Activated CD8-positive, alpha-beta memory T cell treated with anti-CD3 and anti-CD28 coated beads, Interleukin-2, amount 50 U/mL, for 48 hours (primary cell): ENCODE measurements at regions not wholly inside any gene's neighbourhood (a gene's known extent, or its start where the extent isn't known, plus 50 kb on each side); places are given as distances from the start of the nearest gene placed in this dataset.

Source experiments
- DNase-seq: peaks from one replicate; pipeline ENCODE4 v3.0.0-alpha.2; 2020

DNA sequence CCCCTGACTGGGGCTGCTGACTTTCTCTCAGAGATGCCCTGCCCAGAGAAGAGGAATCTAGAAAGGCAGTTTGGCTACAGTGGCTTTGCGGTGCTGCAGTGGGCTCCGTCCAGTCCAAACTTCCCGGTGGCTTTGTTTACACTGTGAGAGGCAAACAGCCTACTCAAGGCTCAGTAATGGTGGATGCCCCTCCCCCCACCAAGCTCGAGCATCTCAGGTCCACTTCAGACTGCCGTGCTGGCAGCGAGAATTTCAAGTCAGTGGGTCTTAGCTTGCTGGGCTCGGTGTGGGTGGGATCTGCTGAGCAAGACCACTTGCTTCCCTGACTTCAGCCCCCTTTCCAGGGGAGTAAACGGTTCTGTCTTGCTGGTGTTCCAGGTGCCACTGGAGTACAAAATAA is 734.5 kb upstream of the LRRN3 start:
- no peak for DNase-seq

DNA sequence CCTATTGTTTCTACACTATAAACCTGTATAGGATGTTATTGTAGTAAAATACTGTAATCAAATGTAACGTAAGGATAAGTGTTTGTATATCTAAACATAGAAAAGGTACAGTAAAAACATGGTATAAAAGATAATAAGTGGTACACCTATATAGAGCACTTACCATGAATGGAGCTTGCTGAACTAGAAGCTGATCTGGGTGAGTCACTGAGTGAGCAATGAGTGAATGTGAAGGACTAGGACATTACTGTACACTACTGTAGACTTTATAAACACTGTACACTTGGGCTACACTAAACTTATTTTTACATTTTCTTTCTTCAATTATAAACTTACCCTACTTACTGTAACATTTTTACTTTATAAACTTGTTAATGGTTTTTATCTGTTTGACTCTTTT is 732.9 kb upstream of the LRRN3 start:
- no peak for DNase-seq

DNA sequence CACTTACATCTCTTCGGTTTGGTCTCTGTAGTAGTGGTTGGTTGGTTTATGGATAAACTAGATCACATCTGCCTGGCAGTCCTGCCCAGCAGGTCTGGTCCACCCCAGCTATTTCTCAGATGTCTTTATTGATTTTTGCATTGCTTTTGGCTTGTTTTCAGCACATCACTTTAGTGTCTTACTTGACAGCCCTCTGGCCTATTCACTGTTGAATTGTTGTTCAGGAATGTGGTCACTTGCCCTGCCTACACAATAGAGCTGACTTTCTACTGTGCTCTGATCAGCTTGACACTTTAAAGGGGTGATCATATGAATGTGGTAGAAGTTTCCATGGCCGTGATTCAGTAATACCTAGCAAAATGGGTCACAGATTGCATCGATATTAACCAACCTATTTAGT is 719.2 kb upstream of the LRRN3 start:
- DNase-seq = no peak

DNA sequence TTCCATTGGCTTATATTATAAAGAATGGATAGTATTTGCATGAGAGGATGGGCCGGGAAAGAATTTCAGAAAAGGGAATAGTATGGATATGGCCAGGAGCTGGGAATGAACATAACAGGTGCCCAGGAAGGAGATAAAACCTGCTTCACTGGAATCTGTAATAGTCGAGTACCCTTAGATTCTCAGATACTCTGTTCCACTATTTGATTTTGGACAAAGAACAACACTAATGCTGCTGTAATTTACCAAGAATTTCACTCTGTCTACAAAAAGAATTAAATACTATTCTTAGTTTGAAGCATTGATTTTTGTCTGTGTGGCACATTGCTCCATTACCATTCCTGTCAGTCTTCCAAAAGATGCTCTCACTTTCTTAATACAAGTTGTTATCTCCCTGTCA is 718.2 kb upstream of the LRRN3 start:
- DNase-seq = no peak

DNA sequence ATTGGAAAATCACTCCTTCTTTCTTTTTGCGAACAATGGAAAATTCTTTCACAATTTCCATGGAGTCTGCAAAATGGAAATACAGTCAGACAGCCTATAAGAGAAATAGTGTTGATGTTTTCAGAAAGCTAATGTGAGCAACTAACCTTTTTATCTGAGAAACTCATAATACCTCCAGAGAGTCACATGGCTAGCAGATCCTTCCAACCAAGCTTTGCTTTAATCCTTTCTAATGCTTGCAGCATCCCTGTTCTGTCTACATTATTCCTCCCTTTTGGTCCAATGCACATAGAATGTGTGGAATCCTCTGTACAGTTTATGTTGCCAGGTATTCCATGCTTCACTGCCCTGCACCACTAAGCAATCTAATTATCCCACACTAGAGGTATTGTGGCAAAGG is 717.5 kb upstream of the LRRN3 start:
- DNase-seq = no peak

DNA sequence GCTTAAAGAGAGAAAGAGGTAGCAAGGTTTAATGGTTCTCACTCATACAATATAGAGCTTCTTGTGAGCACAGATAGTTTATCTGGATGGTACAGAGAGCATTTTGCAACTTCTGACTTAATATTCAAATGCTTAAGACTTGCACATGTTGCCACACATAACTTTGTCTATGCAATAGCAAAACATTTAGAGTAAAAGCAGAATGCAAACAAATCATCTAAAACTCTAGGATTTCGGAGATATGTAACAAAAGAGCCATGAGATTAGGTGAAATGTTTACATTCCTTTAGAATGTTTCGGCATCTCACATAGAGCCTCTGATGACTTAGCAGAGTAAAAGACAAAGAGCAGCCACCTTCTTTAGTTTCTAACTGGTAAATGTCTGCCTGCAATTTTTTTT is 717.1 kb upstream of the LRRN3 start:
- DNase-seq = no peak

DNA sequence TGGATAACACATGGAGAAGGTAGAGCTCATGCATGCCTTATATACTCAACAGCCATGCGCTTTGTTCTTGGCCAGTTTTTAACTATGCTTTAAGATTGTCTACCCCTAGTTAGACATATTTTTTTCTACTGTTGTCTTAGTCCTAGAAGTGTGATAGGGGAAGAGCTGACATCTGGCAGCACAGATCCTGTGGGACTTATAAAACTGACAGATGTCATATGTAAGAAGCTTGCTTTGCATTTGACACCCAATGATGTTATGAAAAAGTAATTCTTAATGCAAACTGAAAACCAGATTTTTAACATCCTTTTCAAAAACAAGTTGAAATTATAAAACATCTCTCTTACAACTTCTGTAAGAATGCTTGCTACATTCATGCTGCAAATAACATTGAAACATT is 715.9 kb upstream of the LRRN3 start:
- no peak for DNase-seq

DNA sequence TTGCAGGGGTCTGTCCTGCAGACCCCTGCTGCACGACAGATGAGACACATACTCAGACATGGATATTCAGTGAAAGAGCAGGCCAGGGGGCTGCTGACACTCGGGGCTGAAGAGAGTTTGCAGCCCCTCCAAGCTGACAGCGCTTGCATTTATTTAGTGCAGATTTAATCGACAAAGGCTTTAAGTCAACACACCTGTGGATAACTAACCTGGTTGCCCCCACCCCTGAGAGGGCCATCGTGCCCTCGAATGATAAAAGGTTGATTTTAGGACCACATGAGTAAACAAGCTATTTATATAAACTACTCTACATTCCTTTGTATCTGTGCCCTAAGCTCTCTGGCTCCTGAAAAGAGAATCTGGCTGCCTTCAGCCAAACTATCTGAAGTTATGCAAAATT is 708.2 kb upstream of the LRRN3 start:
- no peak for DNase-seq

DNA sequence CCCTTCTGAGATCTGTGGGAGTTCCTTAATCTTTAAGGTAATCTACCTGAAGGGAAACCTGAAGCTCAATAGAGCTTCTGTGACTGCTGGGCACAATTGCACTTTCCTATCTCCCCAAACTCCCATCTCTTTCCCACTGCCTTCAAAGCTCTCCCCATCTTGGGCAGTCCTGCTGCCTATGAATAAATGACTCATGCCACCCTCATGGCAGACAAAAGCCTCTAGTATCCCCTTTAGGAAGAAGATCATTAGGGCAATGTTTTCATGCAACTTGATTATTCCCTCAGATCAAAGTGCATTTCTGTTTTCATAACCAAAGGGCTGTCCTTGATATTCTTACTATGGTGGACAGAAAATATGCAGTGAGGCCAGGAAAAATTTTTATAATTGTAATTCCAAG is 704.9 kb upstream of the LRRN3 start:
- DNase-seq = no peak

DNA sequence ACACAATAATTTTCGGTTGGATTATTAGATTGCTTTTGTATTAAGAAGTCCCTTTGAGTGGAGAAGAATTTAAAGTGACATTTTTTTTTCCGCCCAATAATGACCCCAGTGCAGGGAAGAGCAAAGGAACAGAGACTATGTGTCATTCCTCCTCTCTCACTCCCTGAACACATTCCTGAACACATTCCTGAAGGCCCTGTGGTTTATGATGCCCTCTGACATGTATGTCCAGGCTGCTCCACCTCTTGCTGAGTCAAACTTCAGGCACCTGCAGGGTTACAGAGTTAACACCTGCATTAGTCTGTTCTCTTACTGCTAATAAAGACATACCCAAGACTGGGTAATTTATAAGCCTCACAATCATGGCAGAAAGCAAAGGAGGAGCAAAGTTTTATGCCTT is 704.0 kb upstream of the LRRN3 start:
- no peak for DNase-seq

DNA sequence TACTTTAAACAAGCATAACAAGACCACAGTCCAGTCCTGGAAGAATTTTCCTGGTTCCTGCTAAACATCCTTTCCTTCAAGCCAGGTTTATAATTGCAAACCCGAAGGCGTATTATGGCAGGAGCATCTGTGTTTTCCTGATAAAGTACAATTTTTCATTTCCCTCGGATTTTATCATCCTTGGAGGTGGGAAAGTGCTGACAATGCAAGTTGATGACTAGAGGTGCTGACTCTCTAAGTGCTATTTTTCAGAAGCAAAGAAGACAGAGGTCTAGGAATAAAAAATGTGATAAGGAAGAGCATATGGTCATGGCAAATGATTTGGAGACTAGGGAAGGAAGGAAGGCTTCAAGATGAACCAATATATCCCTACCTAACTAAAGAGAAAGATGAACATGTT is 703.2 kb upstream of the LRRN3 start:
- no peak for DNase-seq

DNA sequence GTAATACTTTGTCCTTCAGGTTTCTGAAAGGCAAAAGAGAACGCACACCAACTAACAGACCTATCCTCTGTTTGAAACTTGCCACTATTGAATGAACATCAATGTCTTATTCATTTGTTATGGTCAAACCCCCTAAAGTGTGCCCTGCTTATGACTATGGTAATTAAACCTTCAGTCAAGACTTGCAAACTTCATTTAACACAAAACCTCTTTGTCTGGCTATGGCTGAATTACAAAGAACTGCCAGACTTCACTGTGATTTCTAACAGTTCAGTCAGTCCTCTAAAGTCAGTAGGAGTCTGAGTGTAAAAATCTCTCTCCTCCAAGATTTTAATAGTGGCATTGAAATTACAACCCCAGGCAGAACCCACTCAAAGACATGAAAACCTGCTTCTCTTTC is 702.5 kb upstream of the LRRN3 start:
- DNase-seq = no peak

DNA sequence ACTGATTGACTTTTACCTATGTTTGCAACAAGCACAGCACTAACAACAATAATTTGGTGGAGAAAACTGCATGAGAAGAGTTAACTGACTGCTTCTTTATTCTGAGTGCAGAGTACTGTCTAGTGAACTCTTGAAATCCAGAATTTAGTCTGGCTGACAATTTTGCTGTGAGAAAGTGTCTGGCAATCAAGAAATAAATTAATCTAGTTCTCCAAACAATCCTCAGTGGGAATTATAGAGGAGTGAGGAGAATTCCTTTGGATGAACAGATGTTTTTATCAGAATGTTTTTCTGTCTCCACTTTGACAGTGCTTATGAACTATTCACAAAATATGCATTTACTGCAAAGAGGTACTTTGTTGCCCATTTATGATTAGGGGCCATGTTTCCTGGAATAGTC is 694.9 kb upstream of the LRRN3 start:
- DNase-seq = no peak

DNA sequence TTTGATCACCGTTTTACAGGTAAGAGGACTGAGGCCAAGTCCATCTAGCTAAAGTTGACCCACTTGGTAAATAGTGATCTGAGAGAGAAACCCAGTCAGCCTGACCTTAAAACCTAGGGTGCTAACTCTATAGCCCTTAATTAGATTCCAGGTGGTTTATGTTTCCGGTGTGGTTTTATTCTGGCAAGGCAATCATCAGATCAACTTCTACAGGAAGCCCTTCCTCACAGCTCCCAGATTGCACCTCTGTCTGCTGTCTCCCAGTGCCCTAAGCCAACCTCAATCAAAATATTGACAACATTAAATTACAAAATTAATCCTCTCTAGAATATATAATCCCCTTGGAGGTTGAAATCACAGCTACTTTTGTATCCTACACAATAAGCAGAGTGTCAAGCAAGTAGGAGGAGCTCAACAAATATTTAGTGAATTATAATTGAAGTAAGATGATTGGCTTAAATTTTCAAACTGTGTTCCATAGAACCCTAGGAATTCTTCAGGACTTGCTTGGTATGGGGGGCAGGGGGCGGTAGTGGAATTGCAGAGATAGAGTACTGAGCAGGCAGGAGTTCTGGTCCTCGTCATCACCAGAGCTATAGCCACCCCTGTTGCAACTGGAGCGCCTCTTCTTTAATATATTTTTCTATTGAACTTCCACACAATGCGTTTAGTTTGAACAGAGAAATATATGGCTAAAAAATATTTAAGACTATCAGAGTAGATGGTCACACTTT is 692.8 kb upstream of the LRRN3 start:
- DNase-seq = no peak

DNA sequence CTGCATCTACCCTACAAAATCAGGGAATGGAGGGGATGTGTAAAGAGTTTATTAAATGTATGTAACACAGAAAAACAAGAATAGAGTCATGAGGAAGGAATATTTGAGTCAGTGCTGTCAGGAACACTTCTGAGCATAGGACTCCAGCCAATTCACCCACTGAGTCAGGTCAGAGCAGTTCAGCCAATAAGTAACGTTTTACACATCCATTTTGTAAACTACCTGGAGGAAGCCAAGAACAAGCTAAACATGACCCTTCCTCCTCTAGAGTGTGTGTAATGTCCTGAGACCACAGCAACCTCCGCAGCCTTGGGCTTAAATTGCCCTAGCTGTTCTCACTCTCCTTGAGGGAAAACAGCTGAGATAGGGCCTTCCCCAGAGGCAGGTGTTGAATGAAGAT is 691.5 kb upstream of the LRRN3 start:
- DNase-seq = no peak

DNA sequence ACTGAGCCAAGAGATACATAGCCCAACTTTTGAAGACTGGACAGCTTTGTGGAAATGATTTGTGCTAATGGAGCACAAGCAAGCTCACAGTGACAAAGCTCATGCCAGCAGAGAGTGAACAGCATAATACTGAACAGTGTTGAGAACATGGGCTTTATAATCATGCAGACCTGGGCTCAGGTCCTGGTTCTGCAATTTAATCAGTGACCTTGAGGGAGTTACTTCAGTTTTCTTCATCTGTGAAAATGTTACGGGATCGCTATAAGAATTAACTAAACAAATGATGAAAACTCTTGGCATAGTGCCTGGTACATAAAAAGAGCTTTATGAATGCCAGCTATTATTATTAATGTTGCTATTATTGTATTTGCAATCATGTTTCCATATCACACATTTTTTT is 690.5 kb upstream of the LRRN3 start:
- DNase-seq = no peak

DNA sequence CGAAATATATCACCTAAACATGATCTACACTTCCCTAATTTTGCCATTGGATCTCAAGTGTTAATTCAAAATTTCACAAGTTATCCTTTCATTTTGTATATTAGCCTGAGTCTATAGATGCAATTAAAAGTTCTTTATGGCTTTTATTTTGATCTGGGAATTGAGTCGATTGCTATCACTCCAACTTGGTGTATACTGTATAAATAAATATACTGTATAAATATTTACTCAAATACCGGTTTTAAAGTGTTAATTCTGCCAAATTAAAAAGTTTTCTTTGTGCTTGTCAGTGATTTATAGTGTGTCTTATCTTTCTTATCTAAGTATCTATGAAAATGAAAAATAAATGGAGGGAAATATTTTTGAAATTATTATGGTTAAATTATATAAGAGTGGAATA is 683.7 kb upstream of the LRRN3 start:
- no peak for DNase-seq

DNA sequence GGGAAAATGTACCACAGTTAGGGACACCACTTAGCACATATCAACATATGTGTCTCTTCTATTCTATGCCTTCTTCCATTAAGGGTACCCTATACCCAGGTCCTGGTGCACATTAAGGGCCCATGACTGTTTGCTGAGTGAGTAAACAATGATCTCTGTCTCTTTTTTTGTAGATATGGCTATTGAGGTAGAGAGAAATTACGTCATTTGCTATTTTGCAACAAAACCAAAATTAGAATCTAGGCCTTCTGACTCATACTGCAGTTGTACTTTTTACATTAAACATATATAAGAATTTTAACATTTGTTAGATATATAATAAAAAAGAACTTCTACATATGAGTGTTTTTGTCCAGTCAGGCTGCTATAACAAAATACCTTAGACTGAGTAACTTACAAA is 683.2 kb upstream of the LRRN3 start:
- DNase-seq = no peak

DNA sequence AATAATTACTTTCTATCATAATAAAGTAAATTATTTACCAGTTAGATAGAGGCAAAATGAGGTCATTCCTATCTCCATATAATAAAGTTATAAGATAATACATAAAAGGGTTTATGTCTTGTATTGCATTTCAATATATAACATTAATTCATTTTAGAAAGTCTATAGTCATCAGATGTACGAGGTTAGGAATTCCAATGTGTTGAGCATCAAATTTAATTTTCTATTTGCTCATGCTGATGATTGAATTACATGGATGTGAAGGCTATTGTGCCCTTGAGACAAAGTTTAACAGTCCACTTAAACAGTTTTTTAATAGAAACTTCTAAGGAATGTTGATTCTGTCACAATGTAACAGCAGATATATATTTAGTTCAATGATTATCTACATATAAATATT is 678.3 kb upstream of the LRRN3 start:
- no peak for DNase-seq

DNA sequence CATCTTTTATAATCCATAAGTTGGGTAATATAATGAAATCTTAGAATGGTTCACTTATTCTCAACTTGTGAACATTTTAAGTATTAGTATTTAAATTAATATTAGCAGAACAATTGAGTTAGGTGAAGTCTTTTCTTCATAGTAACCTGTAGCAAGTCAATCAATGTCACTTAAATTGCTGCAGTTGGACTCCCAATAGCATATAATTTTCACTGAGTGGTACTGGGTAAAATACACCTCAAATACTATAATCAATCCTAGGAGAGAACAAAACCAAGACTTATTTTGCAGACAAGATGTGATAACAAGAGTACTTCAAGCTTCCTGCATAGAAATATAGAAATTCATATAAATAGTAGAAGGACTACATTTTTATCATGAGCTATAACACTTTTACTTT is 677.9 kb upstream of the LRRN3 start:
- no peak for DNase-seq

DNA sequence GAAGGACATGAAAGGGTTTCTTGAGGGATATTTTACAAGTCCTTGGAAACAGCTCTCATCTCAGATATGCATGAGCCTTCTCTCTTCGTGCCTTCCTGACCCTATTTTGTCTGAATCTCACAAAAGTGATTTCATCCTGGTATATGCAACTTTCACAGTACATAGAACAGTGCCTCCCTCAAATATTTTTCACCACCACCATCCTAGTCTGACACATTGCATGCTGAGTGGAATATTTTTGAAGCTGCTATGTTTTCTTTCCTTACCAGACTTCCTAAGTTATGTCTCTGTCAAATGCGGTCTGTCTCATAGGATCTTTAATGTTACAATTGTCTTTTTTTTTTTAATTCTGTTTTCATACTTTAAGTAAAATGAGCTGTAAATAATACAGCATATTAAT is 673.3 kb upstream of the LRRN3 start:
- DNase-seq = no peak

DNA sequence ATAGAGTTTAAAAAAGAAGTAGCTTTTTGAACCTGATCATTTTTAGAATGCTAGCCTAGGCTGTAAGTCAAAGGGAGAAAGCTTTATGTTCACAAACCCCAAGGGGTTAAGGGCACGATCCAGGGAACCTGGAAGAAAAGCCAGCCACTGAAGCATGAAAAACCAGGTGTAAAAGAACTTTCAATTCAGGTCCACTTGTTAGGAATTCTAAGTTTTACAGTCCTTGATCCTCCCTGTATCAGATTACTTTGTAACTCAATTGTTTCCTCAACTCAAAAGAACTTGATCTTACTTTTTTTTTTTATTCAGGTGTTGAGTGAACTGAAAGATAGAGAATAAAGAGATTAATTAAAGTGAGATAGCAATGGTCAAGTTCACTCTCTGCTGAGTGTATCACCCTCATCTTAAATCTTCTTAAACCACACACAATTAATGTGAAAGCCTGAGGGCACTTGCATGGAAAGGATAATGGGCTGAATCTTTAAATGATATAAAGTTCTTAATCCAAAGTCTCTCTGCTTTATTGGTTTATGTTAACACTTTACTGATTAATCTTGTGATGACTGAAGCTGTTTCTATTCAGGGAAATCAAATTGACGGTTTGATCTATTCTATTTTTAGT is 672.2 kb upstream of the LRRN3 start:
- no peak for DNase-seq

DNA sequence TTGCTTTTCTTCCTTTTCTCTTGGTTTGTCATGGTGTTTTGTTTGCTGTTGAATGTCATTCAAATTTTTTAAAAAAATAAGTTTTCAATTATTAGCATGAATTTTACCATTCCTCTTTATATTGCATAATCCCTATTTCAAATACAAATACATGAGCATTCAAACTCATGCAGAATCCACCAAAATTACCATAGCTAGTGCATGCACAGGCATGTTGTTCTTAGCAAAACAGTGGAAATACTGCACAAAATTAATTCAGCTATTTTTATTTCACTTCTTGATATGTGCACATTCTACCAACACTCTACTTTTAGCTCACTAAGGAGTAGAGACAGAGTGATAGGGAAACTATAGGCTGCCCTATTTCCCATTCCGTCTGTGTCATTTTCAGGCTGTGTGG is 670.1 kb upstream of the LRRN3 start:
- DNase-seq = no peak

DNA sequence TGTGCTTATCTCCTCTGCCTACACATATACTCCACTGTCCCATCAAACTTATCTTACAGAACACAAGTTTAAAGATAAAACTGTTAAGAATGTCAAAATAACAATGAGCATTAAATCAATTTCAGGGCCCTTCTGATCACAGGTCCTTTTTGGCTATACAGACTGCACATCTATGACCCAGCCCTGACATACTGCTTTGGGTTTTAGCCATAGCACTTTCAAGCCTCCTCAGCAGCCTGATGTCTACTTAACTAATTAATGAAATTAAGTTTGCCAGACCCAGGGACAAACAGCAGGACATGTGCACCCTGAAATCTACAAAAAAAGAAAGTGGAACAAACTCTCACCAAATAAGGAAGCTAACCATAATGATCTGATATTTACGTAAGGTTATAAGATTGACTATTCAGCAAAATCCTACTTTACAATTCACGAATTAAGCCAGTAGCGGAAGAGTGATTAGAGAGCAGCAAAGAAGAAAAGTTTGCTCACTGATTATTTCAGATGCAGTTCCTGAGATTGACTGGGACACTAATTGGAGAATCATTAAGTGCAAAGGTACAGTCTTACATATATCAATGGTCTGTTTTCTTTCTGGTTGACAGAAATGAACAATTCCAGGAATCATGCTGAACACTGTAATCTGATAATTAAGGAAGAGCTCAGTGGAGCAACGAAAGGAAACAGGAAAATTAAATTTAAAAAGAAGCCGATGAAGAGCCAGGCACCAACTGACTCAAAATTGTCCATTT is 669.3 kb upstream of the LRRN3 start:
- no peak for DNase-seq
